Spleen (tissue), 3 donors: ENCODE measurements at regions not wholly inside any gene's neighbourhood (a gene's known extent, or its start where the extent isn't known, plus 50 kb on each side); places are given as distances from the start of the nearest gene placed in this dataset.

Experiments
- POLR2A ChIP-seq, 3 donors: fragments of 450-650 bp; IDR thresholded peaks; one replicate each; pipeline ENCODE4 v1.5.1; 2017; ENCODE audit warnings: antibody characterized with exemption in 3 of 3, mild to moderate bottlenecking in 1 of 3
- POLR2AphosphoS5 ChIP-seq, 3 donors: sonication (generic); formaldehyde crosslinking; IDR thresholded peaks; one replicate each; pipeline ENCODE4 v1.5.1; 2017; ENCODE audit warnings: antibody characterized with exemption in 3 of 3

GRCh38 chr5:98557916-98558315 is 215.5 kb upstream of the RGMB start:
- no peak for TF ChIP-seq POLR2AphosphoS5 (IDR thresholded peaks at IDR 0.05)
- TF ChIP-seq POLR2A (IDR thresholded peaks at IDR 0.05) = no peak
